GM12878 (cell line): ENCODE measurements at regions not wholly inside any gene's neighbourhood (a gene's known extent, or its start where the extent isn't known, plus 50 kb on each side); places are given as distances from the start of the nearest gene placed in this dataset.

Source experiments
- NR2F1 ChIP-seq: fragments of 450-650 bp; conservative IDR thresholded peaks from 2 replicates; pipeline ENCODE4 v1.6.1; 2017; ENCODE audit warnings: mild to moderate bottlenecking
- RCOR1 ChIP-seq: conservative IDR thresholded peaks from 2 replicates; pipeline ENCODE4 v1.6.1; 2012; ENCODE audit warnings: low read depth, low read length, improper control_type of control experiment

GRCh38 chr10:106136175-106136574 lies 1028.3 kb downstream of the SORCS1 start:
- no peak for TF ChIP-seq RCOR1
- no peak for TF ChIP-seq NR2F1
